ENCODE measurements at regions not wholly inside any gene's neighbourhood (a gene's known extent, or its start where the extent isn't known, plus 50 kb on each side); places are given as distances from the start of the nearest gene placed in this dataset.

DNA sequence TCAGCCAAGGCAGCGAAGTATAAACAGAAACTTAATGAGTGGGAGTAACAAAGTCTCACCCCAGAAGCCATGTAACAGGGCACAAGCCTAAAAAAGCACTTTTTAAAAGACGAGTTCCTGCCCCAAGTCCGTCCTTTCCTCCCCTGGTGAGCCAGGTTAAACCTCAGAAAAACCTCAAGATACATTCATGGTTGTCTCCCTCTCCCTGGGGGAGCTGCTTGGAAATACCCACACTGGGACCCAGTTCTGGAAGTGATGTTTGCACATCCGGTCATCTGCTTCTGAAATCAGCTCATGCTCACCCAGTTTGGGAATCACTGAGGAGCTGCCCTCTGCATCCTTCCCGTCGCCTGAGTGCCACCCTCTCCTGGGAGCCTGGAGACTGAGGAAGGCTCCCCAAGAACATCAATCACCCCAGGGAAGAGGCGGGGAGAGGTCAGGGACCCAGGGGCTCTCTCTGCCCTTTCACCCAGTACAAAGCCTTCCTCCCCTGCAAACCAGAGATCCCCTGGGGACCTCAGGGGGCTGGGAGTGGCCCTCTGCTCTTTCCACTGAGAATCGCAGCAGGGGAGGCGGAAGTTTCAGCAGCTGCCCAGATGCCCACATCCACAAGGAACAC is 150.6 kb upstream of the AGAP1 start (continued):
- TF ChIP-seq, protein P1, sequence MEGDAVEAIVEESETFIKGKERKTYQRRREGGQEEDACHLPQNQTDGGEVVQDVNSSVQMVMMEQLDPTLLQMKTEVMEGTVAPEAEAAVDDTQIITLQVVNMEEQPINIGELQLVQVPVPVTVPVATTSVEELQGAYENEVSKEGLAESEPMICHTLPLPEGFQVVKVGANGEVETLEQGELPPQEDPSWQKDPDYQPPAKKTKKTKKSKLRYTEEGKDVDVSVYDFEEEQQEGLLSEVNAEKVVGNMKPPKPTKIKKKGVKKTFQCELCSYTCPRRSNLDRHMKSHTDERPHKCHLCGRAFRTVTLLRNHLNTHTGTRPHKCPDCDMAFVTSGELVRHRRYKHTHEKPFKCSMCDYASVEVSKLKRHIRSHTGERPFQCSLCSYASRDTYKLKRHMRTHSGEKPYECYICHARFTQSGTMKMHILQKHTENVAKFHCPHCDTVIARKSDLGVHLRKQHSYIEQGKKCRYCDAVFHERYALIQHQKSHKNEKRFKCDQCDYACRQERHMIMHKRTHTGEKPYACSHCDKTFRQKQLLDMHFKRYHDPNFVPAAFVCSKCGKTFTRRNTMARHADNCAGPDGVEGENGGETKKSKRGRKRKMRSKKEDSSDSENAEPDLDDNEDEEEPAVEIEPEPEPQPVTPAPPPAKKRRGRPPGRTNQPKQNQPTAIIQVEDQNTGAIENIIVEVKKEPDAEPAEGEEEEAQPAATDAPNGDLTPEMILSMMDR (conservative IDR thresholded peaks at IDR 0.05; ENCODE audit: low read depth in 2 of 2) = no peak
- TF ChIP-seq EZH2phosphoT487 (IDR thresholded peaks at IDR 0.05; ENCODE audit: unreplicated experiment) = no peak
- TF ChIP-seq ZNF114 (CRISPR knock-in tag; IDR thresholded peaks at IDR 0.05) = no peak
- TF ChIP-seq JUNB (IDR thresholded peaks at IDR 0.05; ENCODE audit: unreplicated experiment) = no peak

DNA sequence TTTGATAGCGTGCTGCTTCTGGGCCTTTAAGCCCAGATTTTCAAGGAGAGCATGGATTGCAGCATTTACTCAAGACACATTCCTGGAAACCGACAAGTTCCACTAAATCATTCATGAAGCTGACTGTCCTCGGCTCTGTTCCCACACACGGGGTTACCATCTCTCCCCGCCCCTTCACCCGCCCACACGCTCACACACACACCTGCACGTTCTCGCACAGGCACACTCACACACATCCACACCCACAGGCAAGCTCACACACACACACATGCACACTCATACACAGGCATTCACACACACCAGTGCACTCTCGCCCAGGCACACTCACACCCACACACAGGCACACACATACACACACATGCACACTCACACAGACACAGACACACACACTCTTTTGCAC is 150.0 kb upstream of the AGAP1 start:
- Histone ChIP-seq H3K36me3 (ENCODE audit: insufficient read depth) (no peaks in the 10 kb centered on the region), H3K27ac (ENCODE audit: low read depth) (no peak overlapping the region), H3K27me3 (ENCODE audit: insufficient read depth) (no peaks in the 10 kb centered on the region), H4K20me1 (replicated peaks; ENCODE audit: insufficient read depth) (no peaks in the 10 kb centered on the region), H2AFZ (no peak overlapping the region), H3K4me1 (ENCODE audit: insufficient read depth) (no peaks in the 10 kb centered on the region), H3K4me2 (no peak overlapping the region), H3K4me3 (no peak overlapping the region), H3K9me2 (ENCODE audit: insufficient read depth) (no peaks in the 10 kb centered on the region), H3K79me2 (replicated peaks; ENCODE audit: insufficient read depth) (no peaks in the 10 kb centered on the region), H3F3A (replicated peaks; ENCODE audit: low read depth) (no peaks in the 10 kb centered on the region)
- no peak for DNase-seq (ENCODE audit: low spot score)
- H3K27me3 Mint-ChIP-seq (ENCODE audit: insufficient read depth, low read depth, poor library complexity) = no peaks in the 10 kb centered on the region
- no peaks in the 10 kb centered on the region for H3K4me1 Mint-ChIP-seq
- TF ChIP-seq, protein P2, sequence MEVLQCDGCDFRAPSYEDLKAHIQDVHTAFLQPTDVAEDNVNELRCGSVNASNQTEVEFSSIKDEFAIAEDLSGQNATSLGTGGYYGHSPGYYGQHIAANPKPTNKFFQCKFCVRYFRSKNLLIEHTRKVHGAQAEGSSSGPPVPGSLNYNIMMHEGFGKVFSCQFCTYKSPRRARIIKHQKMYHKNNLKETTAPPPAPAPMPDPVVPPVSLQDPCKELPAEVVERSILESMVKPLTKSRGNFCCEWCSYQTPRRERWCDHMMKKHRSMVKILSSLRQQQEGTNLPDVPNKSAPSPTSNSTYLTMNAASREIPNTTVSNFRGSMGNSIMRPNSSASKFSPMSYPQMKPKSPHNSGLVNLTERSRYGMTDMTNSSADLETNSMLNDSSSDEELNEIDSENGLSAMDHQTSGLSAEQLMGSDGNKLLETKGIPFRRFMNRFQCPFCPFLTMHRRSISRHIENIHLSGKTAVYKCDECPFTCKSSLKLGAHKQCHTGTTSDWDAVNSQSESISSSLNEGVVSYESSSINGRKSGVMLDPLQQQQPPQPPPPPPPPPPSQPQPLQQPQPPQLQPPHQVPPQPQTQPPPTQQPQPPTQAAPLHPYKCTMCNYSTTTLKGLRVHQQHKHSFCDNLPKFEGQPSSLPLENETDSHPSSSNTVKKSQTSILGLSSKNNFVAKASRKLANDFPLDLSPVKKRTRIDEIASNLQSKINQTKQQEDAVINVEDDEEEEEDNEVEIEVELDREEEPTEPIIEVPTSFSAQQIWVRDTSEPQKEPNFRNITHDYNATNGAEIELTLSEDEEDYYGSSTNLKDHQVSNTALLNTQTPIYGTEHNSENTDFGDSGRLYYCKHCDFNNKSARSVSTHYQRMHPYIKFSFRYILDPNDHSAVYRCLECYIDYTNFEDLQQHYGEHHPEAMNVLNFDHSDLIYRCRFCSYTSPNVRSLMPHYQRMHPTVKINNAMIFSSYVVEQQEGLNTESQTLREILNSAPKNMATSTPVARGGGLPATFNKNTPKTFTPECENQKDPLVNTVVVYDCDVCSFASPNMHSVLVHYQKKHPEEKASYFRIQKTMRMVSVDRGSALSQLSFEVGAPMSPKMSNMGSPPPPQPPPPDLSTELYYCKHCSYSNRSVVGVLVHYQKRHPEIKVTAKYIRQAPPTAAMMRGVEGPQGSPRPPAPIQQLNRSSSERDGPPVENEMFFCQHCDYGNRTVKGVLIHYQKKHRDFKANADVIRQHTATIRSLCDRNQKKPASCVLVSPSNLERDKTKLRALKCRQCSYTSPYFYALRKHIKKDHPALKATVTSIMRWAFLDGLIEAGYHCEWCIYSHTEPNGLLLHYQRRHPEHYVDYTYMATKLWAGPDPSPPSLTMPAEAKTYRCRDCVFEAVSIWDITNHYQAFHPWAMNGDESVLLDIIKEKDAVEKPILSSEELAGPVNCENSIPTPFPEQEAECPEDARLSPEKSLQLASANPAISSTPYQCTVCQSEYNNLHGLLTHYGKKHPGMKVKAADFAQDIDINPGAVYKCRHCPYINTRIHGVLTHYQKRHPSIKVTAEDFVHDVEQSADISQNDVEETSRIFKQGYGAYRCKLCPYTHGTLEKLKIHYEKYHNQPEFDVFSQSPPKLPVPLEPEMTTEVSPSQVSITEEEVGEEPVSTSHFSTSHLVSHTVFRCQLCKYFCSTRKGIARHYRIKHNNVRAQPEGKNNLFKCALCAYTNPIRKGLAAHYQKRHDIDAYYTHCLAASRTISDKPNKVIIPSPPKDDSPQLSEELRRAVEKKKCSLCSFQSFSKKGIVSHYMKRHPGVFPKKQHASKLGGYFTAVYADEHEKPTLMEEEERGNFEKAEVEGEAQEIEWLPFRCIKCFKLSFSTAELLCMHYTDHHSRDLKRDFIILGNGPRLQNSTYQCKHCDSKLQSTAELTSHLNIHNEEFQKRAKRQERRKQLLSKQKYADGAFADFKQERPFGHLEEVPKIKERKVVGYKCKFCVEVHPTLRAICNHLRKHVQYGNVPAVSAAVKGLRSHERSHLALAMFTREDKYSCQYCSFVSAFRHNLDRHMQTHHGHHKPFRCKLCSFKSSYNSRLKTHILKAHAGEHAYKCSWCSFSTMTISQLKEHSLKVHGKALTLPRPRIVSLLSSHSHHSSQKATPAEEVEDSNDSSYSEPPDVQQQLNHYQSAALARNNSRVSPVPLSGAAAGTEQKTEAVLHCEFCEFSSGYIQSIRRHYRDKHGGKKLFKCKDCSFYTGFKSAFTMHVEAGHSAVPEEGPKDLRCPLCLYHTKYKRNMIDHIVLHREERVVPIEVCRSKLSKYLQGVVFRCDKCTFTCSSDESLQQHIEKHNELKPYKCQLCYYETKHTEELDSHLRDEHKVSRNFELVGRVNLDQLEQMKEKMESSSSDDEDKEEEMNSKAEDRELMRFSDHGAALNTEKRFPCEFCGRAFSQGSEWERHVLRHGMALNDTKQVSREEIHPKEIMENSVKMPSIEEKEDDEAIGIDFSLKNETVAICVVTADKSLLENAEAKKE (CRISPR knock-in tag; IDR thresholded peaks at IDR 0.05) = no peak
- ATAC-seq = no peak
- H3K9me3 Mint-ChIP-seq = peaks cover 7% of the 10 kb centered on the region
- no peak overlapping the region for H3K27ac Mint-ChIP-seq
- H3K36me3 Mint-ChIP-seq (ENCODE audit: low read depth) = 0 out of 3 replicates have a peak, but pooled peaks cover 4% of the 10 kb centered on the region
- no peak overlapping the region for H3K4me3 Mint-ChIP-seq

All from GM23338 (cell line).